GM18858 (cell line): ENCODE measurements at regions not wholly inside any gene's neighbourhood (a gene's known extent, or its start where the extent isn't known, plus 50 kb on each side); places are given as distances from the start of the nearest gene placed in this dataset.
"Not testable (repeated sequence)": the region's sequence is repeated elsewhere in the genome, so short reads cannot be mapped to it uniquely, and the experiment has no call there.

Source experiments
- ATAC-seq: cut with Tn5 transposase; IDR thresholded peaks from one replicate; pipeline ENCODE4 v1.9.1; 2021; ENCODE audit not compliant: unreplicated experiment

DNA sequence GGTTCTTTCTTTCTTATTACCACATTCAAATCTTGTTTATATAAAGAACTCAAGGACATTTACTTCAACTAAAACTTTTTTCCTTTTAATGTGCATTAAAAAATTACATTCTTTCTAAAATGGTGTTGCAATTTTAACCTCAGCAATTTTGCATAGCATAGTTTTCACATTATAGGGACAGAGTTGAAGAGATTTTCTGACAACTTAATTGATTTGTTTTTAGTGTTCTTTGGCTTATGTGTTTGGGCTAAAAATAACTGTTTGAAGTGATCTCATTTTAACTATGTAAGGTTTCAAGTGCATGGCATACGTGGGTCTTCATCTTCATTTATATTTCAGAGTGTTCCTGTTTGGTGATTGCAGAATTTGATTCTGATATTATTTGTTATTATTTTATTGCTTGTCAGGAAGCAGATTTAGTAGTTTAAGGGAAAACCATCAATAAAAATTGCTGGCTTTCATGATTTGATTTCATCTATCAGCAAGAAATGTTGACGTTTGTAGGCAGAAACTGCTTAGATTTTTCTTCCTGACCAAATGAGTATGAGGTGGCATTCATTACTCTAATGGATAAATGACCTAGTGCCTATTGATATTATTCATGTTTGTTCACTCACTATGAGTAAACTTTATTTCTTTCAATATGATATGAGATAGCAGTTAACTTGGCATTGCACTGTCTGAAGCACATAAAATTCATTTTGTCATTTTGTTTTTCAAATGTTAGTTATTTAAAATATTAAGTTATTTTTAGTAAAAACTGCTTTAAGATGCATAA, 398.4 kb downstream of the NUP35 start:
- no peak for ATAC-seq

DNA sequence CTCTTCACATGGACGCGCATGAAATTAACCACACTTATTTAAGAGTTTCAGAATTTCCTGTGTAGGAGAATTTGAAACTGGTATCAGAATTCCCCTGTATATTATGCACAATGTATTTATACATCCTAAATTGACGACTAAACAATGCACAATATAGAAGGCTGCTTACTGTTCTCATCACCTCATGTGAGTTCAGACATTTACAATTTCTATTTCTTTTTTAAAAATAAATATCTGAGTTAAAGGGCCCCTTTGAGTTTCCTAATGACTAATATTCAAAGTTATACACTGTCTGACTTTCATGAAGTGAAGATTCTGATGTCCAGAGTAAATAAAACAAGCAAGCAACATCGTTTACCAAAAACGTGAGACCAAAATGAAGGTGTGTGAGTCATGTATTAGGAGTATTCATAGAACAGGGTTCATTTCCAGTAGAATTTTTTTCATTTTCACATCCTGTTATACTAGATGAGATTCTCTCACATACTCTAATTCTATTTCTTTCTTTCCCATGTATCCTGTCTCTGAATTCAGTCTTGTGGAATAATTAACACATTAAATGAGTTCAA, 406.2 kb downstream of the NUP35 start:
- peak; percentile 91 for ATAC-seq

DNA sequence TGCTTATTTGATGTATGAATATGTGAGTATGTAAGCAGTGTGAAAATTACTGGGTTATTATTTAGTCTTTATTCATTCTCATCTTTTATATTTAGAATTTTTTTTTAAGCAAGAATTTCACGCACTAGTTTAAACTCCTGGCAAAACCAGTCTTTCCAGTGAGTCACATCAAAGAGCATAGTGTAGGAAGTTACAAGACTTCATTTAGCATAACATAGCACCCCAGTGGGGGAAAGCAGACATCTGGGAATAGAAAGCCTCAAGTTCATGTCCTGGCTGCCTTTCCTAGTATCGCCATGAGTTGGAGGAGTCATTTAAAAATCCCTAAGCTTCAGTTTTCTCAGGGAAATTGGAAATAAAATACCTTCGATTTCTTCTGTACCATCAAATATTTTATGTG, 408.3 kb downstream of the NUP35 start:
- ATAC-seq: no peak

DNA sequence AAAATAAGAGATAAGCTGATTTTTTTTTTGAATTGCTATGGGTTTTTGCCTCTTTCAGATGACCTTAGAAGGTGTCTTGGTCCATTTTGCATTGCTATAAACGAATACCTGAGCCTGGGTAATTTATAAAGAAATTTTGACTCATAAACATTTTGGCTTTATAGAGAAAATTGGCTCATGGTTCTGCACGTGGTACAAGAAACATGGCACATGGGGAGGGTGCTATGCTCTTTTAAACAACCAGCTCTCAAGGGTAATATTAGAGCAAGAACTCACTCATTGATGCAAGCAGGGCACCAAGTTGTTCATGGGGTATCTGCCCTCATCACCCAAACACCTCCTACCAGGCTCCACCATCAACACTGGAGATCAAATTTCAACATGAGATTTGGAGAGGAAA, 408.8 kb downstream of the NUP35 start:
- no peak for ATAC-seq

DNA sequence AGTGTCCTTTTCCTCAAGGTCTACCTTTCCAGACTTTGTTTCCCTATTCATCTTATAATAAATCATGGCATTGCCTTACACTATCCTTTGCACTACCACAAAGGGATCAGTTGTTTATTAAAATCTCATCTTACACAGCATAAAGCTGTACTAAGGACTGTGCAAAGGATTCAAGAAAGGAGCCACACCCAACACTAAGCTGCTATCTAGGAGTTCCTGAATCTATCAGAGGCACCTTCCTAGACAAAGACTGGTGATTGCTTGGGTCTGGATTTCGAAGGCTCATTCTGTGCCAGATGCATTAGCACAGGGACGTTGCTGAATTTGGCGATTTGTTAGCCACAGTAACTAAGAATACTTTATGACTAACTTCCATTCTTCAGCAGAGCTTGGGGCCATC, 412.0 kb downstream of the NUP35 start:
- ATAC-seq: no peak

DNA sequence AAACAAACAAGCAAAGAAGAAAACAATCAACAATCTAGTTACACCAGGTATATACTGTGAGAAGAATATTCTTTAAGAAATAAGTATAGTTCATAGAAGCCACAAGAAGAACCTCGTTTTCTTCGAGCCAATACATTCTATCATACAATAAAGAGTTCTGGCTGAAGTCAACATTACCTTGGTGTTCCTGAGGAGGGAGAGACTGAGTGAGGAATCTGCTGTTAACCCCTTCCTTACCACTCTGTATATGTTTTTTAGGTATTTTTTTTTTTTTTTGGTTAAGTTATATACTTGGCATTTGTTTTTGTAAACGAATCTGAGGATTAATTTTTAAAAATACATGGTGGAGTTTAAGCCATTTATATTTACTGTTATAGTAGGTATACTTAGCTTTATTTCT, 412.5 kb downstream of the NUP35 start:
- no peak for ATAC-seq

DNA sequence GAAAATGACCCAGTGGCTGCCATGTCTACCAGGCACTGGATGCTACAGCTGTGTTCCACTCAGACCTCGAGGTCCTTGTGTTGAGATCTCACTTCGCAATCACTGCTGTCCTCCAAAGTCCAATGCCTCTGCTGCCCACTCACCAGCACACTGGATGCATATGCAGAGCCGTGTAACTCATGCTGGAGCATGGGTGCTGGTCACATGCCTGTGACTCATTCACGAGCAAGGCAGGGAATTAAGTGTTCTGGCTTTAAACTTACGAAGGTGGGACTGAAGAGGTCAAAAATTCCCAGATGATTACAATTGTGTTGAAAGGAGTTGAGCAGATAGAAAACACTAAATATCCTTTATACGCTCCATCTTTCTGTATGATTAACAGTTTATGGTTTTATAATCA, 417.5 kb downstream of the NUP35 start:
- ATAC-seq: no peak

DNA sequence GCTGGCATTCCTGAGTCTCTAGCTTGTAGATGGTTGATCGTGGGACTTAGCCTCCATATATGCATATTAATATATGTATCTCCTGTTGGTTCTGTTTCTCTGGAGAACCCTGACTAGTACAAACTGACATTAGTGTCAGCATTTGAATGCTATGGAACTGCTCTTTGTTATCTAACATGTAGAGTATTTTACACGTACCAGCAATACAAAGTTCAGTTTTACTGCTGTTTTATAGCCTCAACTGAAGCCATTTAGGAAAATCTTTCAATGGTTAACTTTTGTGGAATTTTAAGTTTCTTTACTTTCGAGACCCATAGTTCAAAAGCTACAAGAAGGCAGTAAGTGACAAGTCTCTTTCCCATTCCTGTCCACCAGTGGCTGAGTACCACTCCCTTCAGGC, 418.4 kb downstream of the NUP35 start:
- no peak for ATAC-seq

DNA sequence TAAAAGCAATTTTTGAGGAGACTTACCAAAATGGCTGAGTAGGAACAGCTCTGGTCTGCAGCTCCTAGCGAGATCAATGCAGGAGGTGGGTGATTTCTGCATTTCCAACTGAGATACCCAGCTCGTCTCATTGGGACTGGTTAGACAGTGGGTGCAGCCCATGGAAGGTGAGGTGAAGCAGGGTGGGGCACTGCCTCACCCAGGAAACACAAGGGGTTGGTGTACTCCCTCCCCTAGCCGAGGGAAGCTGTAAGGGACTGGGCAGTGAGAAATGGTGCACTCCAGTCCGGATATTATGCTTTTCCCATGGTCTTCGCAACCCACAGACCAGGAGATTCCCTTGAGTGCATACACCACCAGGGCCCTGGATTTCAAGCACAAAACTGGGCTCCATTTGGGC, 419.0 kb downstream of the NUP35 start:
- no peak for ATAC-seq

DNA sequence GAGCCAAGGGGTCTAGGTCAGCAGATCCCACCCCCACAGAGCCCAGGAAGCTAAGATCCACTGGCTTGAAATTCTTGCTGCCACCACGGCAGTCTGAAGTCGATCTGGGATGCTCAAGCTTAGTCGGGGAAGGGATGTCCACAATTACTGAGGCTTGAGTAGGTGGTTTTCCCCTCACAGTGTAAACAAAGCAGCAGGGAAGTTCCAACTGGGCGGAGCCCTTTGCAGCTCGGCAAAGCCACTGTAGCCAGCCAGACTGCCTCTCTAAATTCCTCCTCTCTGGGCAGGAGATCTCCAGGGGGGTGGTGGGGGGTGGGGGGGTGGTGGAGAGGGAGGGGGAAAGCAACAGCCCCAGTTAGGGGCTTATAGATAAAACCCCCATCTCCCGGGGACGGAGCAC, 419.5 kb downstream of the NUP35 start:
- ATAC-seq: peak; percentile 97

DNA sequence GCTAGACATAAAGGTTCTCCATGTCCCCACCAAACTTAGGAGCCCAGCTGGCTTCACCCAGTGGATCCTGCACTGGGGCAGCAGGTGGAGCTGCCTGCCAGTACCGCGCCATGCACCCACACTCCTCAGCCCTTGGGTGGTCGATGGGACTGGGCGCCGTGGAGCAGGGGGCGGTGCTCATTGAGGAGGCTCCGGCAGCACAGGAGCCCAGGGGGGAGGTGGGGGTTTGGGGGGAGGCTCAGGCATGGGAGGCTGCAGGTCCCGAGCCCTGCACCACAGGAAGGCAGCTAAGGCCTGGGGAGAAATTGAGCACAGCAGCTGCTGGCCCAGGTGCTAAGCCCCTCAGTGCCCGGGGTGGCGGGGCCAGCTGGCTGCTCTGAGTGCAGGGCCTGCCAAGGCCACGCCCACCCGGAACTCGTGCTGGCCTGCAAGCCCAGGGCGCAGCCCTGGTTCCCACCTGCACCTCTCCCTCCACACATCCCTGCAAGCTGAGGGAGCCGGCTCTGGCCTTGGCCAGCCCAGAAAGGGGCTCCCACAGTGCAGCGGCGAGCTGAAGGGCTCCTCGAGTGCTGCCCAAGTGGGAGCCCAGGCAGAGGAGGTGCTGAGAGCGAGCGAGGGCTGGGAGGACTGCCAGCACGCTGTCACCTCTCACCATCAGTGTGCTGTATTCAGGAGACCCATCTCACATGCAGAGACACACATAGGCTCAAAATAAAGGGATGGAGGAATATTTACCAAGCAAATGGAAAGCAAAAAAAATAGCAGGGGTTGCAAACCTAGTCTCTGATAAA, 422.5 kb downstream of the NUP35 start:
- not testable (repeated sequence) for ATAC-seq

DNA sequence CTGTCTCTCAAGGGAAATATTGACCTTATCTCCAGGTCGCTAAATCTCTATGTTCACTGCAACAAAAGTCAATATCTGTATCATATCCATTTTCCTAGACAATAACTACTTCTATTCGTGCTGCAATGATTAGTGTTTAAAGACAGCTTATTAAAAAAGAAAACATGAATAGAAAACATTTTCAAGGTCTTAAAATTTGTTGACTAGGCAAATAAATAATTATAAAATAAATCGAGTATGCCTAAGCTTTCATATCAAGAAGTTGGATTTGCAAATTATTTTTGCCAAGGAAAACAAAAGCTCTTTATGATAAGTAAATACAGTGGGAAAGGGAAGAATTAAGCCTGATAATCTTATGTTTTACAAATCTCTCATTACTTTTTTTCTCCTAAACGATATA, 428.5 kb downstream of the NUP35 start:
- no peak for ATAC-seq

DNA sequence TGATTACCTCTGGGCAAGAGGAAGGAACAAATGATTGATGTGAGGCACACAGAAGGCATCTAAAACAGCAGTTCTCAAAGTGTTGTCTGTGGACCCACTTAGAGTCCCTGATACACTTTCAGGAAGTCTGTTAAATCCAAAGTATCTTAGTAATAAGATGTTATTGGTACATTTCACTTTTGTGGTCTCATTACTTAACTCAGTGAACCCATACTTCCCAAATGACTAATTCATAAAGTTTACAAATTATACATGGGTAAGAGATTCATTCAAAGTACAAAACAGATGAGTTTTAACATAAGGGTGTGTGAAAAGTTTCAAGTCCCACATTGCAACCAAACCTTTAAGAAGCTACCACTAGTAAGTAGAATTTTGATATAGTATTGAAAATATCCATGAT, 440.5 kb downstream of the NUP35 start:
- no peak for ATAC-seq

DNA sequence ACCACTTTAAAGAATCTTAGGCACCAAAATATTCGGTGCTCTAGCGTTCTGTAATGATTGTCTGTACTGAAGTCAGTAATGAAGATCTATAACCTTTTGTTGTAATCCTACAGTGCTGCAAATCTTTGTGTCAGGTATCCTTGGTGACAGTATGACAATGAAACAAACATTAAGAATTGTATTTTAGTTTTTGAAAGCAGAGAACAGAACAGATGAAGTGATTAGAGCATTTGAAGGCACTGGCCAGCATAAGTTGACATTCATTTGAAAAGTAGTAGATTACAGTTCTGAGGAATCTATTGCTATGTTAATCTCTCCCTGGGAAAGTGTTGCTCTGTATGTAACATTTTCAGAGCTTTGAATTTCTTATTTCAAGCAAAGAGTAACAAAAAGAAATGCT, 451.2 kb downstream of the NUP35 start:
- no peak for ATAC-seq

DNA sequence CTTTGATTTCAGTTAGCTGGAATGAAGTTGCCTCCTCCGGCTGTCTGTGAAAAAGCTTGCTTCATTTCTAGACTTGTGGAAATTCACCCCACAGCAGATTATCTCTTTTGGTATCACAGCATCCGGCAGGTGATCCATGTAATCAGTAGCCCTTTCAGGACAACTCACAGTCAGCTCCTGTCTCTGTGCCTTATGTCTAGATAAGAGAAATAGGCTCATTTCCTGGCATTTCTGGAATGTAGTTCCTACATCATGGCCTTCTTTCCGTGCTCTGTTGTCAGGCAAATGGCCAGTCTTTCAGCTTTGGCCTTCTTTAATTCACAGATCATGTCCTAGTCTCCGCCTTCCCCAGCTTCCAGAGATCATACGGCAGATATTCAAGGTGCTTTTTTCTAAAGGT, 455.4 kb downstream of the NUP35 start:
- no peak for ATAC-seq

DNA sequence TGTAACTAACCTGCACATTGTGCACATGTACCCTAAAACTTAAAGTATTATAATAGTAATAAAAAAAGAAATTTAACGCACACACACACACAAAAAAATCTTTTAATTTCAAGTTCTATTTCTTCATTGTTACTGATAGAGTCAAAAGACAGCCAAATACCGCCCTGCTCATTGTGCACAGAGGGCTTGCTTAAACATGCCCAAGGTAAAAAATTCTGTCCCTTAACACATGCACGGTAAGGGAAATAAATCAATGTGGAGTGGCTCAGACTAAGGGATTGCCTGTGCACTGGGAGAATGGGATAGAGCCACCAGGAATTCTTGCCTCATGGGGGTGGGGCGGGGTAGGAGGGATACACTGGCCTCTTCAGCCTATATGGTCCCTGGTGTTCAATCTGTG, 468.0 kb downstream of the NUP35 start:
- ATAC-seq: no peak

DNA sequence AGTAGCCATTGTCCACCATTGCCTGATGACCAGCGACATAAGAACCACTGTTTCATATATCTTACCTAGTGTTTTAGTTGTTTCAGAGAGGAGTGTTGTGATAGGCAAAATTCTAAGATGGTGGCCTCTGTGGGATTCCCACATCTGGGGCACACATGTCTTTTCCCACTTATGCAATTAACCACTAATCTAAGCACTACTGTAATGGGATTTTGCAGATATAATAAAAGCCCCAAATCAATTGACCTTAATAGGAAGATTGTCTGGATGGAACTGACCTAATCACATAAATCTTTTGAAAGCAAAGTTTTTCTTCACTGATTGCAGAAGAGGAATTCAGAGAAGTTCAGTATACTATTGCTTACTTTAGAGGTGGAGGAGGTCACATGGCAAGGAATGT, 469.9 kb downstream of the NUP35 start:
- ATAC-seq: no peak

DNA sequence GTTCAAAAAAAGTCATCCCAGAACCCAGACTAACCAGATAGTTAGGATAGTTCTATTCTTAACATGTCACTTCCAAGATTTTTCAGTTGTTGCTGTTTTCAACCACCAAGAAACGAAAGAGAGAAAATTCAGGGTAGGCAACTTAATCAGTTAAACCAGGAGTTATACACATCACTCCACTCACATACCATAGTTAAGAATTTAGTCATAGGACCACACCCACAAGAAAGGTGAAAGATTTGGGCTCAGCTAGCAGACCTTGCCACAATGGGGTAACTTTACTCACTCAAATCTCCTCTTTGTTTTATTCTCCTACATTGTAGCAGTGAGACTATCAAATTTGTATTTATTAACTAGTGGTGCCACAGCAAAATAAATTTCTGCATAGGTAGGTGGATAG, 473.6 kb downstream of the NUP35 start:
- no peak for ATAC-seq

DNA sequence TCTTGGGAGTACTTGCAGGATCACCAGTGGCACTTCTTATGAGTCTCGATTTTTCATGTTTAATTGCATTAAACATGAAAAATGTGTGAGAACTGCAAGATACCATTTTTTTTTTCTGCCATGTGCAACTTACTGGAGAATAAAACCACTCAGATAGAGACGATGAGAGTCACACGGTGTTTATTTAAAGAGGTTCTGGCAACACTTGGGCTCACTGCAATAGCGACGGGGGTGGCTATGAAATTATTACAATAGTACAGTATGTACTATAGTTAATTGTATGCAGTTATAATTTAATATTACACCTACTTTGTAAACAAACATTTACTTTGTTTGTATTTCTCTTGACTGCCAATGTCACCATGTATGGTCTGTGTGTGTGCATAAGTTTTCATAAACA, 479.8 kb downstream of the NUP35 start:
- no peak for ATAC-seq

DNA sequence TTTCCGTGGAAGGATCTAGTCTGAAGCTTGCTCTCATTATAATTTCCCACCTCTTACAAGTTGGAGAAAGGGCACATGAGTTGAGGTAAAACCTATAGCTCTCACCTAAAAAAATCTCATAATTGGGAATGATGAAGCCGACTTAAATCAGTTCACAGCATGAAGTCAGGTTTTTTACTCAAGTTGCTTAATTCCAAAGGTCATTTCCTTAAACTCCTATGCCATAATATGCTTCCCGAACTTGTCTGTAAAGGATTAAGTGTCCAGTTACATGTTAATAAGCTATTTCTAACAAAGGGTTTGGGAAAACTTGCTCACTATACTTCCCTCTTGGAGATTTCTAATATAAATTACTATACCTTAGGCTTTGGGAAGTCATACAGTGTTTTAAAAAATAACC, 481.2 kb downstream of the NUP35 start:
- no peak for ATAC-seq

DNA sequence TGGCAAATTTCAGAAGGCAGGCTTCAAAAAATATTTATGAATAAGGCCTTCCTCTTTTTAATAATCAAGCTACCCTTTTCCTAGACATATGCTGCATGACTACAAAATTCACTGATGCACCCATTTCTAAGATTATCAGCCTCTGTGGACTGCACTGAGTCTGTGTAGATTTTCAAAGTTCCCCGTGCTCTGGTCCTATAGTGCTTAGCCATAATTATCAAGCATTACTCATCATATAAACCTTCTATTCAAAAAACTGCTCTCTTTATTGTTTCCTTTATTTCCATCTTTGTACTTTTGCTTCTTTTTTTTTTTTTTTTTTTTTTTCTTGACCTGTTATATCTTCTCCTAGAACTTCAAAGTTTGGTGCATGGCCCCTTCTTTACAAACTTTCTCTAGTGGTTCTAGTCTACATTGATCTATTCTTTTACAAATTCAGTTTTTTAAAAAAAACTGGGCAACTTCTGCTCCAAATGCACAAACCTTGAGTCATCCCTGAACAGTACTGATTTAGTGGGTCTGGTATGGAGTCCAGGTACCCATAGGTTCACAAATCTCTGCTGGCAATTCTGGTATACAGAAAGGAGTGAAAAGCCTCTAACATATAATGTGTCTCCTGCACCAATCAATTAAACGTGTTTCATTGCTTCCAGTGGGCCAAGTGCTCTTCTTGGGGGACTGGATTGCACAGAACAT, 481.9 kb downstream of the NUP35 start:
- no peak for ATAC-seq

DNA sequence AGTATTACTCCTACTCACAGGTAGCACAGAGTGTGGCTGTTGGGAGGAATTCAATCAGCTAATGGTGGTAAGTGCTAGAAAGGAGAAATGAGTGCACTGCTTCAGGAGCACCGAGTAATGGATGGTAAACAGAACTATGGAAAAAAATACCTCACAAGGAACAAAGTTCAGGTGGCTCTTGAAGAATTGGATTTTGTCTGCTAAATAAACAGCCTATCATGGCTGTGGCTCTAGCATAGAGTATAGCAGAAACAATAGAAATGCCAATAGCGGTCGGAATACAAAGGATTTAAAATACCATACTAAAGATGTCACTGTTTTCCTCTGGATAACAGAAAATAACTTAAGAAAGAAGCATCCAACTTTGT, 482.5 kb downstream of the NUP35 start:
- no peak for ATAC-seq
